ENCODE measurements at regions not wholly inside any gene's neighbourhood (a gene's known extent, or its start where the extent isn't known, plus 50 kb on each side); places are given as distances from the start of the nearest gene placed in this dataset.
"Not testable (repeated sequence)": the region's sequence is repeated elsewhere in the genome, so short reads cannot be mapped to it uniquely, and the experiment has no call there.

DNA sequence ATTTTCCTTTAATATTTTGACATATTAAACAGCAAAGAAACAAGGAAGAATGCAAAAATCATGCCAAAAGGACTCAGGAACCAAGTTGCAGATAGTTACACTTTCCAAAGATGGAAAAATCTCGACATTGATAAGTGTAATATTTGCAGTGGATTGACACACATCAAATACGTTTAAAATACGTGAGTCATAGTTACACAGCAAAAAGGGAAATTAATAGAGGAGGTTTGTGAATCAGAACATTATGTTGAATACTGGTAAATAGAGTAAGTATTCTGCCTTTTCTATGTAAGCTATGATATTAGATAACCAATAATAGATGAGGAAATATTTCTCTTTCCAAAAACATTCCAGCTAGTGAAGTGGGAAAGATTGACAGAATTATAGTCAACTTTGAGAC, 1761.3 kb upstream of the IGFBP7 start:
- Histone ChIP-seq H3K9ac (ENCODE audit: low read depth, low read length) (no peak overlapping the region), H3K4me3 (ENCODE audit: low read depth, low read length) (no peak overlapping the region), H3K9me3 (ENCODE audit: control insufficient read depth, insufficient read depth, low read length) (no peaks in the 10 kb centered on the region), H3K36me3 (ENCODE audit: control insufficient read depth, insufficient read depth, low read length) (no peaks in the 10 kb centered on the region), H3K27me3 (ENCODE audit: control insufficient read depth, insufficient read depth, low read length) (no peaks in the 10 kb centered on the region), H3K4me1 (ENCODE audit: control insufficient read depth, insufficient read depth, low read length) (no peaks in the 10 kb centered on the region)

DNA sequence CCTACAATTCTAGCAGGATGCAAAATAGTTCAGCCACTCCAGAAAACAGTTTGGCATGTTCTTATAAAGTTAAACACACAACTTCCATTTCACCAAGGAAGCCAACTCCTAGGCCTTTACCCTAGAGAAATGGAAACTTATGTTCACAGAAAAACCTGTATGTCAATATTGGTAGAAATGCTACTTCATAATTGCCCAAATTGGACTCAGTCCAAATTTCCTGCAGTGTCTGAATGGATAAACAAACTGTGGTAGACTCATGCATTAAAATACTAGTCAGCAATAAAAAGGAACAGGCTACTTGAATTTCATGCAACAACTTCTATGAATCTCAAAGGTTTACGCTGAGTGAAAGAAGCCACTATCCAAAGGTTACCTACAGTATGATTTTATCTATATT, 1738.8 kb upstream of the IGFBP7 start:
- no peaks in the 10 kb centered on the region for H3K4me1 ChIP-seq (ENCODE audit: control insufficient read depth, insufficient read depth, low read length)
- H3K27me3 ChIP-seq (ENCODE audit: control insufficient read depth, insufficient read depth, low read length): no peaks in the 10 kb centered on the region
- no peaks in the 10 kb centered on the region for H3K36me3 ChIP-seq (ENCODE audit: control insufficient read depth, insufficient read depth, low read length)

DNA sequence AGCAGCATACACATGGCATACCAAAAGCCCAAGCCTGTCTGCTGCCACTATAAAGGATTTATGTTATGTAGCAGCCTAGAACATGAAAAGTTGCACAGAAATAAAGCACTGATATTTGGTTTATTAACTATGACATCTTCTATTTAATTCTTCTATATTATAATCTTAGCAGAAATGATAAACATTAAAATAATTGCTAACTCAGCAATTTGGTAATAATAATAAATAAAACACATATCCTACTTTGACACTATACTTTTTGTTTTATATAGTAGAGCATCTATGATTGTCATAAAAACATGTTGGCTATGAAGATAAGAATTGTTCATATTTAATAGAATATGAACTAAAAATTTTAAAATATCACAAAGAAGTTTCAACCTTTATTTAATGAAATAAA, 1733.3 kb upstream of the IGFBP7 start:
- H3K4me1 ChIP-seq (ENCODE audit: control insufficient read depth, insufficient read depth, low read length): no peaks in the 10 kb centered on the region
- no peak overlapping the region for H3K9ac ChIP-seq (ENCODE audit: low read depth, low read length)
- H3K36me3 ChIP-seq (ENCODE audit: control insufficient read depth, insufficient read depth, low read length): no peaks in the 10 kb centered on the region
- H3K4me3 ChIP-seq (ENCODE audit: low read depth, low read length): no peak overlapping the region
- no peaks in the 10 kb centered on the region for H3K9me3 ChIP-seq (ENCODE audit: control insufficient read depth, insufficient read depth, low read length)
- no peaks in the 10 kb centered on the region for H3K27me3 ChIP-seq (ENCODE audit: control insufficient read depth, insufficient read depth, low read length)

More for the DNA sequence above, 1738.8 kb upstream of the IGFBP7 start:
- no peak overlapping the region for H3K4me3 ChIP-seq (ENCODE audit: low read depth, low read length)
- no peak overlapping the region for H3K9ac ChIP-seq (ENCODE audit: low read depth, low read length)
- no peaks in the 10 kb centered on the region for H3K9me3 ChIP-seq (ENCODE audit: control insufficient read depth, insufficient read depth, low read length)

DNA sequence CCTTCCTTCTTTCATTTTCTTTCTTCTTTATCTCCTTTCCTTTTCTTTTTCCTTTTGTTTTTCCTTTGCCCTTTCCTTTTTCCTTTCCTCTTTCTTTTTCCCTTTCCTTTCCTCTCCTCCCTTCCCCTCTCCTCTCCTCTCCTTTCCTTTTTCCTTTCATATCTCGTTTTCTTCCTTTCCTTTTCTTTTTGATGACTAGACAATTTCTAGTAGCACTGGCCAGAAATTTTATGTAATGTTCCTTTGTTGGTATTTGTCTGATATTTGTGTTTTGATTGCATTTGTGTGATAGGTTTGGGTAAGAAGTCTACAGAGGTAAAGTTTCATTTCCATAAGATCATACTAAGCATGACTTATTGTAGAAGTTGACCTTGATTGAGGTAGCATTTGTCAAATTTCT, 1722.9 kb upstream of the IGFBP7 start:
- no peaks in the 10 kb centered on the region for H3K9me3 ChIP-seq (ENCODE audit: control insufficient read depth, insufficient read depth, low read length)
- H3K36me3 ChIP-seq (ENCODE audit: control insufficient read depth, insufficient read depth, low read length): no peaks in the 10 kb centered on the region
- no peak overlapping the region for H3K9ac ChIP-seq (ENCODE audit: low read depth, low read length)
- no peaks in the 10 kb centered on the region for H3K27me3 ChIP-seq (ENCODE audit: control insufficient read depth, insufficient read depth, low read length)
- no peak overlapping the region for H3K4me3 ChIP-seq (ENCODE audit: low read depth, low read length)
- no peaks in the 10 kb centered on the region for H3K4me1 ChIP-seq (ENCODE audit: control insufficient read depth, insufficient read depth, low read length)

DNA sequence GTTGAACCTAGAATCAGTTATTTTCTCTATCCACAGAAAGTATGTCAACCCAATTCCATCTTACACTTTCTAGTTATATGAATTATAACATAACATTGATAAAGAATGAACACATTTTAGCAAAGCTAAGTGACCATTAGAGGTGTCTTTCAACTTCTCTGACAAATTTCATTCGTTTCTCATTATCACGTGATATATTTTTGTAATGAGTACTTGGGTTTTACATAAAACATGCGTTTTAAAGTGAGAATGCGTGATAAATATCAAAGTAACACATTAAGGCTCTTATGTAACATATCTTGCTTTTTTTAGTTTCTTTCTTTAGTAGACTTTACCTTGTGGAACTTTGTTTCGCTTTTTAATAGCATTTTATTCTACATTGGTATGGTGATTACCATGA, 1715.1 kb upstream of the IGFBP7 start:
- no peaks in the 10 kb centered on the region for H3K36me3 ChIP-seq (ENCODE audit: control insufficient read depth, insufficient read depth, low read length)
- no peak overlapping the region for H3K9ac ChIP-seq (ENCODE audit: low read depth, low read length)
- no peaks in the 10 kb centered on the region for H3K9me3 ChIP-seq (ENCODE audit: control insufficient read depth, insufficient read depth, low read length)
- no peaks in the 10 kb centered on the region for H3K4me1 ChIP-seq (ENCODE audit: control insufficient read depth, insufficient read depth, low read length)
- no peaks in the 10 kb centered on the region for H3K27me3 ChIP-seq (ENCODE audit: control insufficient read depth, insufficient read depth, low read length)
- H3K4me3 ChIP-seq (ENCODE audit: low read depth, low read length): no peak overlapping the region

DNA sequence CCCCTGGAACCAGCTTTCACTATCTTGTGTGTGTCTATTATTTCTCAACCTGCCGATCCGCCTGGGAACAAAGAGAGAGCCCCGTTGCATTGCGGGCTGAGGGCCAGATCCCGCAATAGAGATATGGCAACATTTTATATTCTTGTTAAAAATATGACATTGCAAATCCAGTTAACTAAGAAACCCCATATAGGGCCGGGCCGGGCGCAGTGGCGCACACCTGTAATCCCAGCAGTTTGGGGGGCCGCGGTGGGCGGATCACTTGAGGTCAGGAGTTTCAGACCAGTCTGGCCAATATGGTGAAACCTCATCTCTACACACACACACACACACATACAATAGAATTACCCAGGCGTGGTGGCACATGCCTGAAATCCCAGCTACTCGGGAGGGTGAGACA, 1708.4 kb upstream of the IGFBP7 start:
- not testable (repeated sequence) for H3K36me3 ChIP-seq (ENCODE audit: control insufficient read depth, insufficient read depth, low read length); H3K27me3 ChIP-seq (ENCODE audit: control insufficient read depth, insufficient read depth, low read length); H3K4me3 ChIP-seq (ENCODE audit: low read depth, low read length); H3K4me1 ChIP-seq (ENCODE audit: control insufficient read depth, insufficient read depth, low read length); H3K9ac ChIP-seq (ENCODE audit: low read depth, low read length); H3K9me3 ChIP-seq (ENCODE audit: control insufficient read depth, insufficient read depth, low read length)

DNA sequence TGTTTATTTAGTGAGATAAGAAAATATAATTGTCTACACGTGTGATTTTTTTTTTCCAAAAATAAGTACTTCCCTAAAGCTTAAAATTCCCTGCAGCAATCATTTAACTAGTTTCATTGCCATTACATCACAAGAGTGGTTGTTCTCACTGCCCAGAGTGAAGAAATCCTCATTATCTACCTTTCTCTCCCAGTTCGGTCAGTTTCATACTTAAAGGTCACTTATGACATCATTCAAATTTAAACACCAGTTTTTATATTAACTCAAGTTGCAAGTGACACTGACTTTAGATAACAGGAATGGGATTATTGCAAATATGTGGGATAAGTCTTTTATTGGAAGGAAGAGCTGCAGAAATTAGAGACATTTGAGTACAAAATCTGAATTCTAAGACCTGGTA, 1699.8 kb upstream of the IGFBP7 start:
- no peak overlapping the region for H3K9ac ChIP-seq (ENCODE audit: low read depth, low read length)
- H3K4me1 ChIP-seq (ENCODE audit: control insufficient read depth, insufficient read depth, low read length): no peaks in the 10 kb centered on the region
- no peaks in the 10 kb centered on the region for H3K27me3 ChIP-seq (ENCODE audit: control insufficient read depth, insufficient read depth, low read length)
- no peak overlapping the region for H3K4me3 ChIP-seq (ENCODE audit: low read depth, low read length)
- H3K9me3 ChIP-seq (ENCODE audit: control insufficient read depth, insufficient read depth, low read length): no peaks in the 10 kb centered on the region
- H3K36me3 ChIP-seq (ENCODE audit: control insufficient read depth, insufficient read depth, low read length): no peaks in the 10 kb centered on the region

DNA sequence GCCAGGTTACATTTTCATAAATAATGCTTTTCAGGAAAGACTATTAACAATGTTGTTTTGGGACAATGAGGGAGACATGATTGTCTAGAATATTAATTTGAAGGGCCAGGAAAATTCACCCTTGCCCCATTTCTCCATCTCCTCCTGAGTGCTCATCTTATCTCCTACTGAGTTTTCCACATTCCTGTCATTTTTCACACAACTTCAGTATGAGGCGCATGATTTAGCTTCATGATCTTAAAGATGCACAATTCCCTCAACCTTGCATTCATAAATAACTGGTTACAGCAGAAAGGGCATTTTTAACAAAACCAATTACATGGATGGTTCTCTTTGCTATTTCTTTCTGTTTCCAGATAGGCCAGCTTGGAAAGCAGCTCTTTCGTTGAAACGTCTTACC, 1699.2 kb upstream of the IGFBP7 start:
- Histone ChIP-seq H3K9me3 (ENCODE audit: control insufficient read depth, insufficient read depth, low read length) (no peaks in the 10 kb centered on the region), H3K27me3 (ENCODE audit: control insufficient read depth, insufficient read depth, low read length) (no peaks in the 10 kb centered on the region), H3K9ac (ENCODE audit: low read depth, low read length) (no peak overlapping the region), H3K36me3 (ENCODE audit: control insufficient read depth, insufficient read depth, low read length) (no peaks in the 10 kb centered on the region), H3K4me1 (ENCODE audit: control insufficient read depth, insufficient read depth, low read length) (no peaks in the 10 kb centered on the region), H3K4me3 (ENCODE audit: low read depth, low read length) (no peak overlapping the region)

DNA sequence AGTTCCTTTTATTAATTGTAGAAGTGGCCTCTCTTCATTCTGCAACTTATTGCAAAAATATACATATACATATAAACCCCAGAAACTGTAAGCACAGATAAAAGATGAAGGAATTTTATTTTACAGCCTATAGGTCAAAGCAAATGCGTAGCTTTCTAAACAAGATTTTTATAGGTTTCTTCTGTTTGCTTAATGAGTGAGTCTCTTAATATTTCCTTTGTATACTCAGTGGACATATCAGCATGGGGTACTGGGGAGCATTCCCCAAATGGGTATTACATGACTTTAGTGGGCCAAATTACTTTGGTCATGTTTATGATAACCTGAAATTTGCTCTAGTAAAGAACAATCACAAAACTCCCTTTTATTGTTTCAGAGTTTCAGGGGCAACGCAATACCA, 1698.6 kb upstream of the IGFBP7 start:
- H3K27me3 ChIP-seq (ENCODE audit: control insufficient read depth, insufficient read depth, low read length): no peaks in the 10 kb centered on the region

DNA sequence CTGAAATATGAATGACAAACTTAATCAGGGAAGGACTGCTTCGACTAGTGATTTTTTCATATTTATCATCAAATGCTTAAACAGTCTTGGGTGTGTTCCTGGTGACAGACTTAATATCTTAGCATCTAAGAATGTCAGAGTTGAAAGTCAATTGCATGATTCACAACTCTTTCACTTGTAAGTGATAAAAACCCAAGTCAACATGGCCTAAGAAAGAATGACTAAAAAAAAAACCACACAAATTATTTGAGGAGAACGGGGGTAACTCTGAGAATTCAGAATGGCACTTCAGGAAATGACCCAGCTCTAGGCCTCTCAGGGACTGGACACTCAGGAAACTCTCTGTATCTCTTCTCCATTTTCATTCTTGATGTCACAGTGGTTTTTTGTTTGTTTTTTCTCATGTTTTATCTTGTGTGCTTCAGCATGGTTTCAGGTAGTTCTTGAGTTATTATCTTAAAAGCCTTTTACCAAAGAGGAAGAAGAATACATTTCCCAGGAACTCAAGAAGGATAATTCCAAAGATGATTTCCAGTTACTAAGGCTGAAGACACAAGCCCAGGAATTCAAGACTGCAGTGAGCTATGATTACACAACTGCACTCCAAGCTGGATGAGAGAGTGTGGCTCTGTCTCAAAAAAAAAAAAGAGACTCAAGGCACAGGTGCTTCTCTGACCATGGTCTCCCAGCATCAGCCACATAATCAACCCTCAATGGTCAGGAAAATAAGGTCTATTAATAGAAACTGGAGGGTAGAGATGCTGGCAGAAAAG, 1697.8 kb upstream of the IGFBP7 start:
- Histone ChIP-seq H3K27me3 (ENCODE audit: control insufficient read depth, insufficient read depth, low read length) (no peaks in the 10 kb centered on the region), H3K4me1 (ENCODE audit: control insufficient read depth, insufficient read depth, low read length) (no peaks in the 10 kb centered on the region), H3K9ac (ENCODE audit: low read depth, low read length) (no peak overlapping the region)

More for the DNA sequence above, 1698.6 kb upstream of the IGFBP7 start:
- Histone ChIP-seq H3K9ac (ENCODE audit: low read depth, low read length) (no peak overlapping the region), H3K4me3 (ENCODE audit: low read depth, low read length) (no peak overlapping the region), H3K4me1 (ENCODE audit: control insufficient read depth, insufficient read depth, low read length) (no peaks in the 10 kb centered on the region), H3K9me3 (ENCODE audit: control insufficient read depth, insufficient read depth, low read length) (no peaks in the 10 kb centered on the region), H3K36me3 (ENCODE audit: control insufficient read depth, insufficient read depth, low read length) (no peaks in the 10 kb centered on the region)

DNA sequence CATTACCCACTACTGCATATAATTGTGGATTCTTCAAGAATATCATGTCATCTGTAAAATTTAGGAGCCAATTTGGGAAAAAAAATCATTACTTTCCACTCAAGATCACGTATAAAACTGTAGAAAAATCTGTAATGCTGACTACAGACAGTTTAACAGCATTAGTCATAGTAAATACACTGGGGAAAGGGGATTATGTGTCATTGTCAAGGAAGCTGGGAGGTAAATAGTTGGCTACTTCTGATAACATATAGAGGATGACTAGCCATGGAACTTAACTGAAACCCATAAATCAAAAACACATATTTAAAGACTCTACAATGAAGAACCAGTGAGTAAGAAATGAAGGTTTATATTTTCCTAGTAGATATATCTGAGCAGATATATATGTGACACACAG, 1666.4 kb upstream of the IGFBP7 start:
- Histone ChIP-seq H3K4me3 (ENCODE audit: low read depth, low read length) (no peak overlapping the region), H3K27me3 (ENCODE audit: control insufficient read depth, insufficient read depth, low read length) (no peaks in the 10 kb centered on the region), H3K9me3 (ENCODE audit: control insufficient read depth, insufficient read depth, low read length) (no peaks in the 10 kb centered on the region), H3K9ac (ENCODE audit: low read depth, low read length) (no peak overlapping the region), H3K4me1 (ENCODE audit: control insufficient read depth, insufficient read depth, low read length) (no peaks in the 10 kb centered on the region), H3K36me3 (ENCODE audit: control insufficient read depth, insufficient read depth, low read length) (no peaks in the 10 kb centered on the region)

More for the DNA sequence above, 1697.8 kb upstream of the IGFBP7 start:
- no peak overlapping the region for H3K4me3 ChIP-seq (ENCODE audit: low read depth, low read length)
- no peaks in the 10 kb centered on the region for H3K9me3 ChIP-seq (ENCODE audit: control insufficient read depth, insufficient read depth, low read length)
- no peaks in the 10 kb centered on the region for H3K36me3 ChIP-seq (ENCODE audit: control insufficient read depth, insufficient read depth, low read length)

DNA sequence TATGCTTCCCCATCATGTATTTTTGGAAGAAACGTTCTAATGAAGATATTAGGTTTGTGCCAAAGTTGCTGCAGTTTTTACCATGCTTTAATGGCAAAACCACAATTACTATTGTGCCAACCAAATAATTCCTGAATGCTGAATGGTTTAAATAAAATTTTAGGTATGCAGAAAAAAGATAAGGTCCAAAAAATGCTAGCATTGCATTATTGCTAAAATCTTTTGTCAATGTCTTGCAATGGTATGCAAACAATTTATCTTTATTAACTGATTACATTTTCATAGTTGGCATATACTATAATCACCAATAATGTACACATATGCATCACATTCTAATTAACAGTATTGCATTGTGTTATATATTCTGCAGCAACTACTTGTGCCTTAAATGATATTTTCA, 1657.4 kb upstream of the IGFBP7 start:
- Histone ChIP-seq H3K27me3 (ENCODE audit: control insufficient read depth, insufficient read depth, low read length) (no peaks in the 10 kb centered on the region), H3K4me1 (ENCODE audit: control insufficient read depth, insufficient read depth, low read length) (no peaks in the 10 kb centered on the region), H3K36me3 (ENCODE audit: control insufficient read depth, insufficient read depth, low read length) (no peaks in the 10 kb centered on the region), H3K9ac (ENCODE audit: low read depth, low read length) (no peak overlapping the region), H3K9me3 (ENCODE audit: control insufficient read depth, insufficient read depth, low read length) (no peaks in the 10 kb centered on the region), H3K4me3 (ENCODE audit: low read depth, low read length) (no peak overlapping the region)

All from iPS-15b (cell line).